MV-4-11 (cell line): ENCODE measurements at regions not wholly inside any gene's neighbourhood (a gene's known extent, or its start where the extent isn't known, plus 50 kb on each side); places are given as distances from the start of the nearest gene placed in this dataset.
A peak's percentile ranks its signal among the peaks of the same experiment; 100 is the strongest.

Experiments used
- DNase-seq: peaks from one replicate; lab custom pipeline; 2025; lab: John Stamatoyannopoulos, UW

DNA sequence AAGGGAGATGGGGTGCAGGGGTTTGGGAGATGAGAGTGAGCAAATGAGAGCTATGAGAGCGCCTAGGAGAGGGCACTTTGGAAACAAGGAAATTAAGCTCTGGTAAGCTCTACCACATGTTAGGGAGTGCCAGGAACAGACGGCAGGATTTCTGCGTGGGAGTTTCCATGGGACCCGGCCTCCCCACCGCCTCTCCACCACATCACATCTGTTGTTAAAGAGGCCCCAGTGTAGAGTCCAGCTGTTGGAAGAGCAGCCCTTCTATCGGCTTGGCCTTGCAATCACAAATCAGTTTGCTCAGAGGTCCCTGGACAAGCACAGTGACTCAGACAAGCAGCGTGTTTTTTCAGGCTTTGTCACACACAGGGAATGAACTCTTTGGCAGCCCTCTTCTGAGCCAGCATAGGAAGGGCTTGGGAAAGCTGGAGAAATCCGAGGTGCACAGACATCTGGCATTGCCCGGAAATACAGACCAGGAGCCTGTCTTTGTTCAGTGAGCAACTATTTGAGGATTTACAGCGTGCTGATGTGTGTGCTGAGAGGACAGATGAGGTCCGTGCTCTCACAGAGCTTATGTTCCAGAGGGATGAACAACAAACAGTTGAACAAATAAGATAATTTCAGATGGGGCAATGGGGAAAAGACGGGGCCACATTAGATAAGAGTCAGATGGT, 370.6 kb upstream of the PROK2 start:
- DNase-seq = no peak

DNA sequence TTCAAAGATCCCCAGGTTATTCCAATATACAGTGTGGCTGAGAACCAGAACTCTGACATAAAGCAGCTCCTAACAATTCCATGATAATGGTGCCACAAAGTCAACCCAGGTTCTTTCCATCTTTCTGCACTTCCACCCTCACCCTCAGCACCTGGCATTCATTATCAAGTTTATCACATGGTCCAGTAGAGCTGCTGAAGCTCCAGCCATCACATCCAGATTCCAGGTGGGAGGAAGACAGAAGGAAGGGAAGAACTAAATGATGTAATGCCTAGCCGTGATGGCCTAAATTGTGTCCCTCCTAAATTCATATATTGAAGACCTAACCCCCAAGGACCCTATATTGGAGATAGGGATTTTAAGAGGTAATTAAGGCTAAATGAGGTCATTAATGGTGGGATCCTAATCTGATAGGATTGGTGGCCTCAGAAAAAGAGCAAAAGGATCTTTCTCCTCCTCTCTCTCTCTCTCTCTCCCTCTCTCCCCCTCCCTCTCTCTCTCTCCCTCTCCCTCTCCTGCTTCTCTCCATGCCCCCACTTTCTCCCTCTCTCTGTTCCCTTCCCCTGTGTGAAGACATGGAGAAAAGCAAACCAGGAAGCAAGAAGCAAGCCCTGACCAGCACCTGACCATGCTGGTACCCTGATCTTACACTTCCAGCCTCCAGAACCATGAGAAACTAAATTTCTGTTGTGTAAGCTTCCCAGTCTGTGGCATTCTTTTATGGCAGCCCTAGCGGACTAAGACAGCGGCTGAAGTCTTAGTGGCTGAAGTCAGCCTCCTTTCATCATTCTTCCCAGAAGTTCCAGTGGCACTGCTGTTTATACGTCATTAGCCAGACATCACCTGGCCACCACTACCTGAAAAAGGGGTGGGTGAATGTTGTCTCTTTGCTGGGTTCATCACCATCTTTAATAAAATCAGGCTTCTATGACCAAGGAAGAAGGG, 369.7 kb upstream of the PROK2 start:
- no peak for DNase-seq

- no peak for DNase-seq
Measured at GRCh38 chr3:72153477-72154314, 368.7 kb upstream of the PROK2 start.

GRCh38 chr3:72152551-72153476, 367.9 kb upstream of the PROK2 start:
- no peak for DNase-seq

DNA sequence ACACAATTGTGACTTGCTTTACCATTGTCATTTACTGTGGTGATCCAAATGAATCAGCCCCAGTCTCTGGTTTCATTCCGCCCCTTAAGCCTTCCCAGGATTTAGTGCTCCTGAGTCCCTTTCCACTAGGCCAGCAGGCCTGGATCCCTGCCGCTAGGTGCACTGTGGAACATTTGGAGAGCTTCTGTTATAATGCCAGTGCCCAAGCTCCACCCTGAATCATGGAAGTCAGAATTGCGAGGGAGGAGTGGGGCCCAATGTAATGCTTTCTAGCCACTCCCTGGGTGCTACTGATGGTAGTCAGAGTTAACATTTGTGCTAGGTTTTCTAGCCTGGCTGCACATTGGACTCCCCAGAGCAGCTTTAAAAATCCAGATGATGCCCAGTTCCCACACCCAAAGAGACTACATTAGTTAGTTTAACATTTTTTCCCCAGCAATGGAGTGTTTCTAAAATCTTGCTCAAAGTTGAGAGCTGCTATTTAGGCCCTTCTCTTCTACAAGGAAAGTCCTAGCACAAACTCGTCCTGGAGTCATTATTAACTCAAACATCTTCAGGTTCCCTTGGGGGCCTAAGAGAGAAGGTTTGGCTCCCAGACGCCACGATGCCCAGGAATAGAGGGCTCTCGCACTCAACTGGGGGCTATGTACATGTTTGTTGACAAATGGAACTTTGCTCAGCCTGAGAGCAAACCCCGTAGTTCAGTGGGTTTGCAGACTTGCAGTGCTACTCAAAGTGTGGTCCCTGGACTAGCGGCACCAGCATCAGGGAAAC, 366.7 kb upstream of the PROK2 start:
- DNase-seq = no peak

GRCh38 chr3:72150634-72151412, 365.9 kb upstream of the PROK2 start:
- no peak for DNase-seq

GRCh38 chr3:72149645-72150300, 364.8 kb upstream of the PROK2 start:
- DNase-seq = no peak

DNA sequence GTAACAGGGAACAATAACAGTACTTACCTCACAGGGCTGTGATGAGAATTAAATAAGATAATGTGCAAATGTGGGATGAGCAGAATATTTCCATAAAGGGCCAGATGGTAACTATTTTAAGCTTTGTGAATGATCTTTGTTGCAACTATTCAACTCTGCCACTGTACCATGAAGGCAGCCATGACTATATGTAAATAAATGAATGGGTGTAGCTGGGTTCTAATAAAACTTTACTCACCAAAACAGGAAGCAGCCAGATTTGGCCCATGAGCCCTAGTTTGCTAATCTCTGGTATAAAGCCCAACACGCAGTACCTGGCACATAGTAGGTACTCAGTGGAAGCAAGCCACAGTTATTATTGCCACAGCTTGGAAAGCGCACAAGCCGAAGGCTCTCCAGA, 362.7 kb upstream of the PROK2 start:
- DNase-seq = no peak

DNA sequence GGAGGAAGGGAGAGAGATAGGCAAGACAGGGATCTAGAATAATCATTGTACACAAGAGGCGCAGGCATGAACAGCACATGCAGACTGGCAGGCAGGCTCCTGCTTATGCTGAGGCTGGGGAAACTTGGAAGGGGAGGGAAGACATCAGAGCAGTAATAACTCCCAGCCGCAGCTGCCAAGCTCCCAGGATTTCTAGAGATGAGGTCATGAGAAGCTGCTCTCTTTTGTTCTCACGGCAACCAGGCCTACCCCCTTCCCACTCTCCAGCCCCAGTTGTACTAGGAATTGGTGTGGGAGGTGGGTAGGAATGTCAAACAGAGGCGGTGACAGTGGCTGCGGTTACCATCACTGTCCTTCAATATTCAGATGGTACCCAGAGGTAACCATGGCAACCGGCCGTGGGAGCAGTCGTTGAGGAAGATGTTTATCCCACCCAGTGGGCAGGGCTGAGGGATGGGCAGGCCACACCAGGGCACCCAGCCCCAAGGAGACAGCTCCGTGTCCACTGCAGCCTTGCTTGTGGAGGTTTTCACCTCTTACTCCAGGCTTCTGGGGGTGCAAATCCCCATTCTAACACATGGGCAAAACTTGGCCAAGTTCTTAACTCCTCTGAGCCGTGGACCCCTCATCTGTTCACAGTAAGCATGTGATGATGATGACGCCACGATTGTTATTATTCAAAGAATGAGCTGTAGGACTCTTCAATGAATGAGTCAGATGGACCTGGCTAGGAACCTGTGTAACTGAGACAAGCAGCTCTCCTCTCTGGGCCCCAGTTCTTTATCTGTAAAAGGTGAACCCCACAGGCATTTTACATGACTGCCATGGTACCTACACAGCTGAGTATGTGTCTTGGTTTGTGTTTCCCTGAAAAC, 360.8 kb upstream of the PROK2 start:
- no peak for DNase-seq

GRCh38 chr3:72144773-72145505, 360.0 kb upstream of the PROK2 start:
- peak; percentile 93 for DNase-seq

DNA sequence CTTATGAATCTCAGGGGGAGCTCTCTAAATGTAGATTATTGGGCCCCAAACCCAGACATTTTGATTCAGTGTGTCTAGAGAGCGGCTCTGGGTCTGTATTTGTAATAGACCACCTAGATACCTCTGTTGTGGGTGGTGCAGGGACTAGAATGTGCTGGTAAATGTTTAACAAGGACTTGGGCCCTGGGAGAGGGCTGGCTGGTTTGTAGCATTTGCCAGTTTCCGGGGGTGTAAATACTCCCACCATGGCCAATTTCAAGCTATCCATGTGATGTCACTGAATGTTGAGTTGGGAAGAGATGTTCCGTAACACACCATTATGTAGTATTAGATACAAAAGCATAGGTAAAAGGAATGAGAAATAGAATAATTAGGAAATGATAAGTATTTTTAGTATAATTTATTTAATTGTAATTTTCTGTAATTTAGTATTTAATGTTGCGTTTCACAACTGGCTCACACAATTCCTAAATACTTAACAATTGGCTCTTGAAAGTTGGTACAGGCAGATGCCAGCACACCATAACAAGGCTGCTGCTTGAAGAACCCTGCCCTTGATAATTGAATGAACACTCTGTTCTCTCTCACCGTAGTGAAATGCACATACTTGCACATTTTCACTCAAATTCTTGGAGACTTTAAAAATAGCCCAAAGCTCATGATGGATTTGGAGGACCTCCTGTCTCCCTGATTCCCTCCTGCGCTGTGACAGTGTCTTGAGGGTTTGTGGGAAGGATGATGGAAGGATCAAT, 359.2 kb upstream of the PROK2 start:
- DNase-seq = no peak

DNA sequence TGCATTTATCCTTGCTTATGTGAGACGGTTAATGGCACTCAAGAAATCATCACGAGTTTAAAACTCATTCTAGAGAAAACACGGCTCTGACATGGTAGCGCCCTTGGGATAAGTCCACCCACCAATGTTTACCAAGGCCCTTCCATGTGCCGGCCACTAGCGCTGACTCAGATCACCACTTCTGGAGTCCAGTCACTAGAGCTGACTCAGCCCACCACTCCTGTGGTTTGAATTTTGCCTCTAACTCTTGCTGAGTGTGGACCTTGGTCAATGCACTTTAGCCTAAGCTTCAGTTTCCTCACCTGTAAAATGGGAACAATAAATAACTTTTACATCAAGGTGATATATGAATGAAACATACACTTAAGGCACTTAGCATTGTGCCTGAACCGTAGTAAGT, 358.4 kb upstream of the PROK2 start:
- DNase-seq = no peak

DNA sequence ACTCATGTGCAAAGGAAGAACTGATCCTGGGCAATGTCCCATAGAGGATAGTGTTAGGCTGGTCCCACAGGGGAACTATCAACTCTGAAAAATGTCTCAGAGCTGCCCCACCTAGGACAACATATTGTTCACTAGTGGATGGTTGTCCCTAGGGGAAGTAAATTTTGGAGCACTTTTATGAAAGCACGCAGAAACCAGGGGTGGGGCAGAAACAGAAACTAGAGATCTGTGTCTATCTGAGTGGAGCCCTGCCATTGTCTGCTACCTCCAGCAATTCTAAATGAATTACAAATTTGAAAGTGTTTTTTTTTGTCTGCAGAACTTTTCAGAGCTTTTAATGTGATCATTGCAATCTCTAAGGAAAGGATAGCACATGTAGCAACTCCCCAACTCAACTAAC, 357.1 kb upstream of the PROK2 start:
- DNase-seq = no peak

- DNase-seq = peak; percentile 62
Measured at GRCh38 chr3:72141264-72141663, 356.3 kb upstream of the PROK2 start.

DNA sequence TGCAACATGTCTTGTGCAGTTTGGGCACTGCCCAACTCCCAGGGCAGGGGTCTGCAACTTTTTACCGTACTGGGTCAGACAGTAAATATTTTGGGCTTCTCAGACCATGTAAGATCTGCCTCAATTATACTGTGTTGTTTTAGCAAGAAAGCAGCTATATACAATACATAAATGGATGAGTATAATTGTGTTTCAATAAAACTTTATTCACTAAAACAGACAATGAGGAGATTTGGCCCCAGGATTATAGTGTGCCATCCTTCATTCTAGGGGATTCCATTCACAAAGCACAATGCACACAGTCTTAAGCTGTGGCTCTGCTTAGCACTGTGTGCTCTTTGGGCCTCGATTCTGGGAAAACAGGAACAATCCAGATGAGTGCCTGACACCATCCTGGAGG, 354.4 kb upstream of the PROK2 start:
- DNase-seq = no peak
